Stimulated activated CD4-positive, alpha-beta T cell treated with anti-CD3 and anti-CD28 coated beads, Interleukin-1b, Interleukin-23, amount 100 ng/mL, for 24 hours (primary cell): ENCODE measurements at regions not wholly inside any gene's neighbourhood (a gene's known extent, or its start where the extent isn't known, plus 50 kb on each side); places are given as distances from the start of the nearest gene placed in this dataset.

Source experiments
- DNase-seq, 4 experiments: peaks; one replicate each; pipeline ENCODE4 v3.0.0-alpha.2; 2020; ENCODE audit warnings: low read depth in 4 of 4, low spot score in 1 of 4

GRCh38 chr1:5435414-5435813 lies 556.8 kb downstream of the NPHP4 start:
- no peak for DNase-seq

DNA sequence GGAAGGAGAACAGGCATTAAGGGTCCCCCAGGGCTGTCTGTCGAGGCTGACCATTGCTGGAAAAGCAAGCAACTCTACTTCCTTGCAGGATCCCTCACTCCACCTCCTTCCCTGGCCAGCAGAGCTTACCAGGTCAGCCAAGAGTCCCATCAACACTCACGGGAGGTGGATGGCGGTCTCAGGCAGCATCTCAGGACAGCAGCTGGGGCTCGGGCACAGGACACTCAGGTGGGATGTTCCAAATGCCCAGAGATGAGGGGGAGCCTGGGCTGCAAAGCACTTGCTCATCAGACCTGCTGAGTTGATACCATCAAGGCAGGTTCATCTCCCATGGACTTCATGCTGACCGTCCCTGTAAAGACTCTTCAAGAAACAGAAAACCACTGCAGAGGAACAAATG lies 559.8 kb downstream of the NPHP4 start:
- DNase-seq, result no peak

- no peak for DNase-seq
These were observed 561.1 kb downstream of the NPHP4 start for GRCh38 chr1:5430911-5431697.

GRCh38 chr1:5430136-5430535 lies 562.1 kb downstream of the NPHP4 start:
- no peak for DNase-seq

DNA sequence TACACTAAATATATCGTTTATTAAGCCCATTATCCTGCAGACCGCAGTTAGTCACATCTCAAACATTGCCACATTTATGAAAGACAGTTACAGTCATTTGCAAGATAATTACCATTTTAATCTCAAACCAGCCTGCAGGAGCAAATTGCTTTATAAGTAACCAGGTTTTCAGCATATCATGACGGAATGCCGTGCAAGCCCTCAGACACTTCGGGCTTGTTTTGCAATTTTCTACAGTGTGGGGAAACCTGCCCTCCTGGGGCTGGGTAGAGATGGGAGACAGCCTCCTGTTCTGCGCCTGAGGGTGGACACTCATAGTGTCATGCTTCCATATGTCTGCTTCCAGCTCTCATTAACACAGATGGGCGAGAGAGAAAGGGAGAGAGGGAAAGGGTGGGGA lies 563.9 kb downstream of the NPHP4 start:
- no peak for DNase-seq

DNA sequence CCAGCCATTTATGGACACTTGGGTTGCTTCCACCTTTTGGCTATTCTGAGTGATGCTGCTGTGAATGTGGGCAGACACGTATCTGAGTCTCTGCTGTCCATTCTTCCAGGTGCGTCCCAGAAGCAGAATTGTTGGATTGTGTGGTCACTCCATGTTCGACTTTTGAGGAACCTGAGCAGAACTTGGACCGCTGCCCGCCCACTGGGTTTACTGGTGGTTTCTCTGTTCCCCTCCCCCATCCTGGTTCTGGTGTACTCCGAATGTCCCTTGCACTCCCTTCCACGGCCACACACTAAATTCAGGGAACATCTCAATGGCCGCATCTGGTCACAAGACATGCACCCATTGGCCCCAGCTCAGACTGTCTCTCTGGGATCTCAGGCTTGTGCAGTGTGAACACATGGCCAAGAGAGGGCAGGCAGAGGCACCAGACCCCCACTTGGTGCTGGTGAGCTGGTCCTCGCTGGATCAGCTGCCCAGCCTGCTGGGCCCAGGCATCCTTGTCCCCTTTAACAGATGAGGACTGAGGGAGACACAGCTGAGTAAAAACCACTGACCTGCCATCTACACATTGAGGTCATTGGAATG lies 565.1 kb downstream of the NPHP4 start:
- no peak for DNase-seq

DNA sequence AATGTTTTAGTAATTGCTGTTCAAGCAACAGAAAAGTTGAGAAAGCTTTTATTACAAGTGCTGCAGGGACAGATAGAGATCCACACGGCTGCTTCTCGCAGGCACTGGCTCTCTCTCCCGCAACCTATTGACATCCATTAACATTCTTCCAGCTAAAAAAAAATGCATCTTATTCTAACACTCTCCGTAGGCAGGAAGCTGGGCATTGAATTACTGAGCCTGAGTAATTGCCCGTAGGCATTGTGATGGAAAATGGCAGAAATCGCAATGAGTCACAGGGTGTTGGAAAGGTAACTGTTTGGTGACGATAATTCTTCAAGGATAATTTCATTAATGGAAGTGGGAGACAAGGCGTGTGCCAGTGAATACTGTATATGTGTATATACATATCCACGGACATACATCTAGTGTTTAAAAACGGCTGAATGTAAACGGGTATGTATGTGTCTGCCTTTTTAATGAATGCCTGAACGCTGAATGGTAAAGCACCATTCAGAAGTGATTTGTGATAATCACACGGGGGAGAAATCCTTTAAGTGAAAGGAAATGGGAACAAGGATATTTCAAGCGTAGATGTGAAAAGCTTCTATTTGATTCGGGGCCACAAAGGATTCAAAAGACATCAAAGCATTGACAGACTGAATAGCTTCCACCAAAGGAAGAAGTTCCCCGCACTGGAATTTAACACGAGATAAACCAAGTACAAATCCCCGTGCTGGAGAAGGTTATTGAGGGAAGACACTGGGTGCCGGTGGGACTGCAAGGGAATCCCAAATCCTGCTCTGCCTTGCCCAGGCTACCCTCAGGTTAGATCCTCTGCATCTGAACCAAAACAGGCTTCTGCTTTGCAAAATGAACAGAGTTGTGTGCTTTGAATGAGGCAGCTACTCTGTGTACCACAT lies 567.2 kb downstream of the NPHP4 start:
- DNase-seq, result no peak

DNA sequence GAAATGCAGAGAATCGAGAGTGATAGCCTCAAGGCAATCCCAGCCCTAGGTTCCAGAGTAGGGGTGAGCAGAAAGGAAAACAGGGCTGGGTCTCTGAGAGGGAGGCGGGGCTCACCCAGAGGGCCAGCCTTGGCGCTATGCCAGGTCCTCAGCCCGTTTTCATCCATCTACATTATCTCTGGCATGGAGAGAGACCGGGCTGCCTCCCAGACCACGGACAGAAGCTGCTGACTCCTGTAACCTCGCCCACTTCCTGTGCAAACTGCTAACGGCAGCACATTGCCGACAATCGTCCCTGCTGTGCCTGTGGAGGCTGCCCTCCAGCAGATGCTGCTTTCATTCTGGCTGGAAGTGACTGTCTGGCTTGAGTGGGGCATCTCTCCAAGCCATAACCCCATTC lies 569.1 kb downstream of the NPHP4 start:
- peak in 2 of 4 experiments; percentile 1 to 3 for DNase-seq

DNA sequence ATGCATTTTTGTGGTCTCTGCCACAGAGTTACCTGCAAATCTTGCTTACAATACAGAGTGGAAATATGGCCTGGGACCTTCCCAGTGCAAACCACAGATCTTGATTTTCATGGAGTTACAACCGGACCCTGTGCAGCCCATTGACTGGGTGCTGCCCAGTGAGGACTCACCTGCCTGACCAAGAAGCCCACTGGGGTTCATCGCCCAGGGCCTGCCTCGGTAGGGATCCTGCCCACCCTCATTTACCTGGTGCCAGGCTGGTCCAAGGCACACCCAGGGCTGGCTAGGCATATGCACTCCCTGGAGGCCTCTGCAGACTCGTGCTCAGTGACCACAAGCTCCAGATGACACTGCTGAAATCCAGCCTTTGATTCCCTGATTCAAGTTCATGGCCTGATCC lies 572.7 kb downstream of the NPHP4 start:
- DNase-seq, result no peak

DNA sequence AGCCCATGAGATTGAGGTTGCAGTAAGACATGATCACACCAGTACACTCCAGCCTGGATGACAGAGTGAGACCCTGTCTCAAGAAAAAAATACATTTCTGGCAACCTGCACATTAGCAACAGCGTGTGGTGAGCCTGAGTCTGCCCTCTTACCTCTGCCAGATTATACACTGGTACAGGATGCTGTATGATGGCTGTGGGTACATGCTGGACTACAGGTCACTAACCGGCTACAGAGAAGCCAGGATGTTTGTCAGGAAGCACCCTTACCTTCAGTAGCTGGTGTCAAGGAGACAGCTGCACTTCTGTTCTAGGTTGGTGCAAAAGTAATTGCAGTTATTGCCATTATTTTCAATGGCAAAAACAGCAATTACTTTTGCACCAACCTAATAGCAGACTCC lies 575.7 kb downstream of the NPHP4 start:
- DNase-seq, result no peak

GRCh38 chr1:5415606-5416005 lies 576.6 kb downstream of the NPHP4 start:
- no peak for DNase-seq

- DNase-seq, result no peak
These were observed 581.6 kb downstream of the NPHP4 start for GRCh38 chr1:5410652-5411051.

DNA sequence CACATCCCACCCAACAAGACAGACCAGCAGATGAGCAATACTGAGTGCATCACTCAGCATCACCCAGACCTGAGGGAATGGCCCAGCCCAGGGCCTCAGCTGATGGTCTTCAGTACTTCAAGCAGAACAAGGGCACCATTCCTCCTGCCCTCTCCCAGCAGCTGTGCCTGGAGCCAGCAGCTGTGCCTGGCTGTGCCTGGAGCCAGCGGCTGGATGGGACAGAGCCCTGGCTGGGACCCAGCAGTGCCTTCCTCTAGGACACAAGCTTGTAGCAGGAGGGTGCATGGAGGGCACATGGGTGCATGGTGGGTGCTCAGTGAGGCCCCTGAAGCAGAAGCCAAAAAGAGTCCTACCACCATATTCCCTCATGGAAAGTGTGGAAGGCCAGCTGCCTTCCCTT lies 583.8 kb downstream of the NPHP4 start:
- no peak for DNase-seq

DNA sequence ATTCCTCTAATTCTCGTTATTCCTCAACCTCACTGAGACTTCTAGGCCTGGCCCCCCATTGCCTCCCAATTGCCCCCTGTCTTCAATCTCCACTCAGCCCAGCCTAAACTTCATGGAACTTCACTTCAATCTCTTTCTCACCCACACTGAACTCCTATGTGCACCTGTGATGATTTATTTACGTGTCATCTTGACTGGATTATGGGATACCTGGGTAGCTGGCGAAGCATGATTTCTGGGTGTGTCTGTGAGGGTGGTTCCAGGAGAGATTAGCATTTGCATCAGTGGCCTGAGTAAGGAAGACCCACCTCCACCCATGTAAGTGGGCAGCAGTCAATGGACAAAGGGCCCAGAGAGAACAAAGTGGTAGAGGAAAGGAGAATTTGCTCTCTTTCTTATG lies 587.0 kb downstream of the NPHP4 start:
- no peak for DNase-seq

DNA sequence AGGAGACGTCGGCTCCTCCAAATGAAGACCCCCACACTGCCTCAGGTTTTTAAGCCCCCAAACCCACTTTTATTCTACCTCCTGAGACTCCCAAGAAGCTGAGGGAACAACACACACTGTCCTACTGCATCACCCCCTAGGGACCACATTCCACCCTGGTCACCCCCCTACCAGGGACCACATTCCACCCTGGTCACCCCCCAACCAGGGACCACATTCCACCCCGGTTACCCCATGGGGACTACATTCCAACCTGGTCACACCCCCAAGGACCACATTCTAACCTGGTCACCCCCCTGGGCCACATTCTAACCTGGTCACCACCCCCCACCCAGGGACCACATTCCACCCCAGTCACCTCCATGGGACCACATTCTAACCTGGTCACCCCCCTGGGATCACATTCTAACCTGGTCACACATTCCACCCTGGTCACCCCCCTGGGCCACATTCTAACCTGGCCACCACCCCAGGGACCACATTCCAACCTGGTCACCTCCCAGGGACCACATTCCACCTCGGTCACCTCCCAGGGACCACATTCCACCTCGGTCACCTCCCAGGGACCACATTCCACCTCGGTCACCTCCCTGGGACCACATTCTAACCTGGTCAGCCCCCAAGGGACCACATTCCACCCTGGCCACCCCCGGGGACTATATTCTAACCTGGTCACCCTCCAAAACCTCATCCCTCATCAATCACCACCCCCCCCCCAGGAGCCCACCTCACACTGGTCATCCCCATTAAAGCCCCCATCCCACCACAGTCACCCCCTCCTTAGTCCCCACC lies 587.6 kb downstream of the NPHP4 start:
- DNase-seq, result no peak

GRCh38 chr1:5403935-5404334 lies 588.3 kb downstream of the NPHP4 start:
- no peak for DNase-seq

- no peak for DNase-seq
These were observed 589.6 kb downstream of the NPHP4 start for GRCh38 chr1:5402618-5403017.

DNA sequence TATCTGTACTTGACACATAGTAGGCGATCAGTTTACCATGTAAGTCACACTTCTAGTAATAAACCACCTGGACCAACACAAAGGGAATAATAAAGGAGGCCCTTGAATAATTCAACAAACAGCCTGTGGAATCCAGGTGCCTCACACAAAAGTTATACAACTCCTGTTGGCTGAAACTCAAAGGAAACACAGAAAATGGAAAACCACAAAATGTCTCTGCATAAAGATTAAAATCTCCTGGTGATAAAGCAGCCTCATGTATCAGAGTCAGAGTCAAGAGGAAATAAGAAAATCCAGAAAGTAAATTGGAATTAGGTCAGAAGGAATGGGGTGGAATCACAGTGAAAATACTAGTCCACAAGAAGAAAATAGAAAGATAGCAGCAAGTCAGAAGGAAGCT lies 592.5 kb downstream of the NPHP4 start:
- no peak for DNase-seq

GRCh38 chr1:5396593-5396992 lies 595.6 kb downstream of the NPHP4 start:
- DNase-seq, result no peak

DNA sequence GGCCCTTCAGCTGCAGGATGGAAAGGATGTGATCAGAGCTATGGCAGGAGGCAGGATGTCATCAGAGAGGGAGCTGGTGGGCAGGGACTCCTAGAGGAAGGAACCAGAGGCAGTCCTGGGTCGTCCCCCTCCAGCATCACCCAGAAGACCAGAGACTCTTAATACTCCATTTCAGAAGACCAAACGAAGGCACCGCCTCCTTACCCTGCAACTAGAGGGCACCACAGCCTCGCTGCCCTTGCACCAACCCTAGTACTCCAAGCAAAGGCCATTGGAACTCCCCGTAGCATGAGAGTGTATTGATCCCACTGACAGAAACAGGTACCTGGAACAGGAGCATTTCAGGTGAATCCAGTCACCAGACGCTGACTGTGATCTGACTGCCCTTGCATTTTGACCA lies 598.1 kb downstream of the NPHP4 start:
- no peak for DNase-seq

DNA sequence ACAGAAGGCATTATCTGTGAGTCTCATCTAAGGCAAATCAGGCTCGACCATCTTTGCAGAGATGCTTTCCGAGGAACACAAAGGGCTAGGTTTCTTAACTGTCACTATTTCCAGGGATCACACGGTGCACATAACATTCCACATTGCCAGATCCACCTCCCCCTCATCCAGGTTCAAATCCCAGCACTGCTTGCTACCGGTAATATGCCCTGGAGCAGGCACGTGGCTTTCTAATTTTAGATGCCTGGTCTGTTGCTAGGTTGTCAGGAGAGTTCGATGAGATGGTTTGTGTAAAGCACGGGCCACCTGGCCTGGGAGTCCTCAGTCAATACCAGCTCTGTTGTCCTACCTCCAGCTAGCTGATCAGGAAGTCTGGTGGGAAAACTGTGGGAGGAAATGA lies 598.6 kb downstream of the NPHP4 start:
- DNase-seq, result no peak
